DMS53 treated with DMSO at 0.1 percent for 48 hours (cell line): ENCODE measurements at regions not wholly inside any gene's neighbourhood (a gene's known extent, or its start where the extent isn't known, plus 50 kb on each side); places are given as distances from the start of the nearest gene placed in this dataset.
A peak's percentile ranks its signal among the peaks of the same experiment; 100 is the strongest.
"Not testable (repeated sequence)": the region's sequence is repeated elsewhere in the genome, so short reads cannot be mapped to it uniquely, and the experiment has no call there.

ENCODE experiments used
- DNase-seq: peaks from one replicate; lab custom pipeline; 2025; ENCODE audit not compliant: unreplicated experiment; lab: John Stamatoyannopoulos, UW

GRCh38 chr2:225895126-225895525, 495.6 kb downstream of the NYAP2 start:
- DNase-seq: no peak

GRCh38 chr2:225894236-225894980, 494.9 kb downstream of the NYAP2 start:
- no peak for DNase-seq

GRCh38 chr2:225893151-225893550, 493.6 kb downstream of the NYAP2 start:
- no peak for DNase-seq

GRCh38 chr2:225891771-225892170, 492.3 kb downstream of the NYAP2 start:
- DNase-seq: no peak

GRCh38 chr2:225891013-225891412, 491.5 kb downstream of the NYAP2 start:
- no peak for DNase-seq

GRCh38 chr2:225889452-225889851, 489.9 kb downstream of the NYAP2 start:
- DNase-seq: peak; percentile 14

- DNase-seq: no peak
Measured at GRCh38 chr2:225867071-225867470, 467.6 kb downstream of the NYAP2 start.

GRCh38 chr2:225865468-225865867, 466.0 kb downstream of the NYAP2 start:
- DNase-seq: no peak

- no peak for DNase-seq
Measured at GRCh38 chr2:225864394-225864793, 464.9 kb downstream of the NYAP2 start.

GRCh38 chr2:225842939-225843338, 443.4 kb downstream of the NYAP2 start:
- DNase-seq: no peak

GRCh38 chr2:225841314-225841713, 441.8 kb downstream of the NYAP2 start:
- no peak for DNase-seq

- DNase-seq: no peak
Measured at GRCh38 chr2:225837328-225837727, 437.8 kb downstream of the NYAP2 start.

GRCh38 chr2:225824748-225825449, 425.4 kb downstream of the NYAP2 start:
- DNase-seq: no peak

- no peak for DNase-seq
Measured at GRCh38 chr2:225821351-225821750, 421.8 kb downstream of the NYAP2 start.

GRCh38 chr2:225820826-225821225, 421.3 kb downstream of the NYAP2 start:
- no peak for DNase-seq

GRCh38 chr2:225814554-225814953, 415.0 kb downstream of the NYAP2 start:
- DNase-seq: no peak

GRCh38 chr2:225806105-225806504, 406.6 kb downstream of the NYAP2 start:
- DNase-seq: no peak

GRCh38 chr2:225802076-225802475, 402.6 kb downstream of the NYAP2 start:
- DNase-seq: not testable (repeated sequence)

GRCh38 chr2:225797394-225797793, 397.9 kb downstream of the NYAP2 start:
- no peak for DNase-seq

- no peak for DNase-seq
Measured at GRCh38 chr2:225794652-225795400, 395.3 kb downstream of the NYAP2 start.

GRCh38 chr2:225793736-225794550, 394.4 kb downstream of the NYAP2 start:
- DNase-seq: no peak
